SKM-1 (cell line): ENCODE measurements at regions not wholly inside any gene's neighbourhood (a gene's known extent, or its start where the extent isn't known, plus 50 kb on each side); places are given as distances from the start of the nearest gene placed in this dataset.

Source experiments
- DNase-seq: peaks from one replicate; lab custom pipeline; 2025; ENCODE audit not compliant: unreplicated experiment; lab: John Stamatoyannopoulos, UW

DNA sequence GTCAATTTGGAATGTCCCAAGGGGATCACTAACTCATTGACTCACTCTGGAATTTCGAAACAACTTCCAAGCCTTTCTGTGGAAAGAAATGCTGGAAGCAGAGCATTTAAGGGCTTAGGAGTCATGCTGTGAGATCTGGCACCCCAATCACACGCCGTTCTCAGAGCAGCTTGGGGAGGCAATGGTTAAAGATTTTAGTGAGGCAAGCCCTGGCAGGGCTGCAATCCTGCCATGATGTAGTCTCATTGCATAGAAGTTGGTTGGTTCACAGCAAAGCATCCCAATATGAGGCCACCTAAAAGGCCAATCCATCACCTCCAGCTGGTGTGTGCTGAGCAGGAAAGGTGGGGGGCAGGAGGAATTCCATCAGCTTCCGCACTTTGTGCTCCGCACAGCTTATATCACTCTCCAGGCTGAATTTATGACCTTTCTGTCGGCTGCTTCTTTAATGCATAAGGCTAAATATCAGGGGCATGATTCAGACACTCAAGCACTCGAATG, 1043.9 kb upstream of the POU3F3 start:
- DNase-seq: no peak

DNA sequence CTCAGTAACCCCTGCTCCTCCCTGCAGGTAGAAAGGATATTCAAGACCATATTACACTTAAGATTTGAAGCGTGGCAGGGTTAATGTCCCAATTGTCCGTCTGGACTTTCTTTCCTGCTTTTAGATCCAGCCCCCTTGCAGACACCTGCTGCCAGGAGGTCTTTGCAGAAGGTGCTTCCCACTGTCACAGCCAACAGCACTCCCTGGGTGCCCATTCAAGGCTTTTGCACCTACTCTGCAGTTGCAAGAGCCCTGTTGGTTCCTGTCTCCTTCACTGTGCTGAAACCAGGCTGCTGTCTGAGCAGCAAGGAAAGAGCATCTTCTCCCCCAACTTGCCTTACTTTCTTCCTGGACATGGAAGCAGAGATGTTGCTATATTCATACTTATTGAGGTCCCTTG, 1043.0 kb upstream of the POU3F3 start:
- no peak for DNase-seq

DNA sequence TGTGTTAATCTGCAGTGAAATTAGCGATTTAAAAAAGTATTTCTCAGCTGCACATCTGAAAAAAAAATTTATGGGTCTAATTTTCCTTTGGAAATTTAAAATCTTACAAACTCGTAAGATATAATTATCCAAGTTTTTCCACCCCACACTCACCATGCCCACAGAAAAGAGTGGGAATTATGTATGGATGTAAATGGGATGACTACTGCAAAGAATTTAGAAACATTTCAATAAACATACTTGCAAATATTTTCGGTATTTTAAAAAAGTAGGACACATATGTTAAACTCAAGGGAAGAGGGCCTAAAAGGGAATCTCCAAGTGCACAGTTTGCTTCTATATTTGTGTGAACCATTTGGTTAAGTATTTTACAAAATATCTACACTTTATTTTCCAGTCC, 1039.9 kb upstream of the POU3F3 start:
- DNase-seq: no peak

DNA sequence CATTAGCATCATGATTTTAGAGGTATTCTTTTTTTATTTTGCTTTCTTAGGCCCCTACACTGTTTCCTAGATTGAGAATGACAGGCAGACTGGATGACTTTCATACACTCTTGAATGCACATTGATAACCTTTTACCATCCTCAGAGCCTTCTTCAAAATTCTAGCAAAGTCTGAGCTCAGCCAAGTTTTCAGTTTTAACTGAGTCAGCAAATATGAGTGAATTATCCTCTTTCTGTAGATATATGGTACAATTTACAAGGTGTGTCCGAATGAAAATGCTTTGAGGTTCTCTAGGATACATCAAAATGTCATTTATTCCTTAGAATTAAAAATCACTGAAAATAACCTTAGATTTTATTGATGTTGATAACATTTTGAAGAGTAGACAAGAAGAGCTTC, 1038.2 kb upstream of the POU3F3 start:
- no peak for DNase-seq

DNA sequence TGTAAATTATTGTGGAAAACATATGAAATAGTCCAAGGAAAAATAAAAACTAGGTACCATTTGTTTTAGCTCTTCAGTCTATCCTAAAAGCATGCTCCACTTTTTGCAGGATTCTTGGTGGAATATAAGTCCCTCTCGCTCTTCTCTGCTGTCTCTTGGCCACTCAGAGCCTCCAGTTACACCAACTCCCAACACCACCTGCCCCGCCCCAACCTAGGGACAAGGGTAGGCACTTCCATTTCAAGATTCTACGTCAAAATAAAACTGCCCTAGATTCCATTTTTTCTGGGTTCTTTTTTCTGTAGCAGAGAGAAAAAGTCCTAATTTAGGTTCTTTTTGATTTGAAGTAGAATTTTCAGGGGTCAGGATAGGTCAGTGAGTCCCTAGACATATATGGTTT, 1036.2 kb upstream of the POU3F3 start:
- DNase-seq: no peak

- no peak for DNase-seq
These were observed 1035.7 kb upstream of the POU3F3 start for GRCh38 chr2:103818176-103818575.

DNA sequence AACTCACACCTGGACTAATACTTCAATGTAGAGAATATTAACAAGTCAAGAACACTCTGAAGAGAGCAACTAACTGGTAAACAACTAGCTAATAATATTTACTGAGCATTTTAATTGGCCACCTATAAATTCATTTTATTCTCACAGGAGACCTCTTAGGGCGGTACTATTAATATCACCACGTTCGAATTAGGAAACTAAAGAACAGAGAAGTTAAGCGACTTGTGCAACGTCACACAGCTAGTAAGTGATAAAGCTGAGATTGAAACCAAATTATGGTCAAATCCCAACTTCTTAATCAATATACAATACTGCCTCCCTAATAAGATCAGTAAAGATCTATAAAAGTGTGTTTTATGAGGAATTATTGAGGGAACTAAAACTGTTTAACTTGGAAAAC, 1034.3 kb upstream of the POU3F3 start:
- no peak for DNase-seq

DNA sequence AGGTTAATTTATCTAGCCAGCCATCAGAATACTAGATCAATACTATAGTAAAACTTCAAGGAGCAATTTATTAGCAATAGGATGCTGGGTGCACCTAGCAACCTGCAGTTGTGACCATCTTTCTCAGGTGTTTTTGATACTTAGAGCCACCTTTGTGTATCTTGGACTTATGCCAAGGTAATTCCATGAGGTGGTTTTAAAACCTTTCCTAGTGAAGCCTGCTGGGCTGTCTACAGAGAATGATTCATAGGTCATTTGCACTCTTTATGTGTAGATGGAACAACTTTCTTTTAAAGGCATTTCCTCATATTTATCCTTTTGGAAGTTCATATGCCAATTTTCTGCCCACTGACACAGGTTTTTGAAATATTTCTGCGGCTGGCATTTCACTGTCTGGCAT, 1030.1 kb upstream of the POU3F3 start:
- no peak for DNase-seq

GRCh38 chr2:103847276-103847675, 1006.6 kb upstream of the POU3F3 start:
- DNase-seq: no peak

- no peak for DNase-seq
These were observed 994.7 kb upstream of the POU3F3 start for GRCh38 chr2:103859238-103859637.

DNA sequence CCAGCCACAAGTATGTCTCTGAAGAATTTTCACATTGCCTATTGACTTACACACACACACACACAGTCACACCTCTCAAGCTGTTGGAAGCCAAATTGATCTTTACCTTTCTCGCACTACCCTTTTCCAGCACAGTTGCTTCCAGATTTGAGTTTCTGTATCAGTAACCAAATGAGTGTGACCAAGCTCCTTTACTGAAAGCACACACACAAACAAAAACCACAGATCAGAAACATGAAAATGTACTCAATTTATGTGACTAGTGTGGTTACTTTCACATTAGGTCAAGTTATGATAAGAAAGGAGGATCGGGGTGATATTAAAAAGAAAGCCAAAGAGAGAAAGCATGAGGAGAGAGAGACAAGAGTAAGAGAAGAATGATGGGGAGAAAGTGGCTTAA, 993.9 kb upstream of the POU3F3 start:
- DNase-seq: no peak

GRCh38 chr2:103868396-103868795, 985.5 kb upstream of the POU3F3 start:
- no peak for DNase-seq

GRCh38 chr2:103873716-103874351, 980.1 kb upstream of the POU3F3 start:
- DNase-seq: no peak

DNA sequence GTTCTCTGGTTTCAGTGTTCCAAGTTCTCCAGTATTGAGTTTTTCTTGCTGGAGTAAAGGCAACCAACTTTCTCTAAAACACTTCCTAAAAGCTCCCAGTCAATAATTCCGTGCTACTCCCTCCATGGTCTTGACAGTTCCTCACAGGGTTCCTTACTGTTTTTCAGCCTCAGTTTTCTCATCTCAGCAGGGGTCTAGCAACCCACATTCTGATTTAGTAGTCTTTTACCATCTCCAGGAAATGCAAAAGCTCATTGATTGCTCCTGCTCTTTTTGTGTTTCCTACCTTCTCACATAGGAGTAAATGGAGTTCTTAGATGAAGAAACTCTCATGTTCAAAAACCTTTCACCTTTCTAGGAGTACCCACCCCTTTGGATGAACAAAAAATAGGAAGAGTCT, 978.8 kb upstream of the POU3F3 start:
- DNase-seq: no peak

DNA sequence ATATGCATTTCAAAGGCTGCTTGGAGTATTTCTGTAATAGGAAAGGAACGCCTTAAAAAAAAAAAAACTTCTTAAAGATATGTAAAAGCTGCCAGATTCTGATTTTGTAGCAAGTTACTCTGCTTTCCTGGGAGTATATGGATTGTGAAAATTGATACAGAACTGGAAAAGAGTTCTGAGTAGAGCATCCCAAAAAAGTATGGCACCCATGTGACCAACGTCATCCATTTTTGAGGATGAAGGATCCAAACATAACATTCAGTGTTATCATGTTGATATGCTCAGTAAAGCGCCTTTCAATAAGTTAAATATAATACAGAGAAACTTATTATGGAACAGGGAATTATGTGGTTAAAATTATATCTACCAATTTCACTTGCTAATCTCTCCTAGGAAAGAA, 978.4 kb upstream of the POU3F3 start:
- no peak for DNase-seq

DNA sequence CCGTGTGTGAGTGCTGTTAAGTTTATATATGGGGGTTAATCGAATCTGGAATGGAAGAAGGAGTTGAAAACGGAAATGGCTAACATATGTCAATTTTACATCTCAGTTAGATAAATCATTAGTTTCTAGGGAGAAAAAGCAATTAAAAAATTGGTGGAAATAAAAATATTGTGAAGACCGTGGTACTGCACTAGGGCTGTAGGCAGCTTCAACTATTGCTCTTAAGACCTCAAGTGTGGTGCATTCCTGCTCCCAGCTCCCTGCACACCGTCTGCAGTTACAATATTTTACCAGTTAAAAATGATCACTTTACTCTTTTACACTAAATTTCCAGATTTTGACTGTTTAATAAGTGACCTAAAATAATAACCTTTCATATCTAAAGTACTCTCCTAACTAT, 977.3 kb upstream of the POU3F3 start:
- no peak for DNase-seq

DNA sequence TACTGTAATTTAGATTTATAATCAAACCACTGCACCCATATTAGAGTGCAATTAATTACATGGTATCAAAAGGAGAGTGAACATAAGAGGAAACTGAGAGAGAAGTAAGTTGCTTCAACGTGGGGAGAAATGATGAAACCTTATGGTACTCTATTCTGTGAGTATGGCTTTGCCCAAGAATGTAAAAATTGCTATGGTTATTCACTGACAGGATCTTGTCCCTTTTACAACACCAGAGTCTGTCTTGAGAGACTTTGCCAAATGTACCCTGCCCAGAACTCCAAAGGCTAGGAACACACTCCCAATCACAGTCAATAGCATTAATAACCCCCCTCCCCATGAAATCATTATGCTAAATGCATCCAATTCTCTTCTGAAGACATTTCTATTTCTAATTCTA, 974.8 kb upstream of the POU3F3 start:
- no peak for DNase-seq

- DNase-seq: no peak
These were observed 973.7 kb upstream of the POU3F3 start for GRCh38 chr2:103880081-103880834.

GRCh38 chr2:103887625-103888024, 966.3 kb upstream of the POU3F3 start:
- no peak for DNase-seq

DNA sequence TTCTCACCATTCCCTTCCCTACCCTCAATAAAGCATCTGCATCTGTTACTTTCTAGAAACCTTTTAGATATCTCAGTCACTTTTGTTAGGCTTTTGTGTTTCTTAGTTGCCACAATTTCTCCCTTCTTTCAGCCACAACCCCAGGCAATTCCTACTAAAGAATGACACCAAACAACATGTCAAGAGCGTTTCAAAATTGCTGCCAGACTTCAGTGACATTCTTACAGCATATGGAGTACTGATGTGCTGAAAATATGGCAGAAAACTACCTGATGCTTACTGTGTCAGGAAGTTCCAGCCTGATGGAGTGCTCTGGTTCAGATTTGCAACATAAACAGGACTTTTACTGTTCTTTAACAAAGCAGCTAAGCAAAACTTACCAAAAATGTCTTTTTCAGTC, 957.7 kb upstream of the POU3F3 start:
- DNase-seq: no peak

DNA sequence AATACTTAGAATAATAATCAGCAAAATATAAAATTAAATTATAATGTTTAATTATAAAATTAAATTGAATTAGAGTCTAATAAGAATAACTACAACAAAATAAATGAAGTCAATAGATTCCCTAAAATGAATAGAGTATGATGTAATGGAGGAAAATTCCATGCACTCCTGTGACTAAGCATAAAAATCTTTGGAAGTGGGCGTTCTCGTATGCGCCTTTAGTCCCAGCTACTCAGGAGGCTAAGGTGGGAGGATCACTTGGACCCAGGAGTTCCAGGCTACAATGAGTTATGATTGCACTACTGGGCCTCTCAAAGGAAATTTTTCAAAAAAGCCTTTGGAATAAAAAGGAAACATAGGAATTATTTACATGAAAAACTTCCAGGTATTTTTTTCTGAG, 955.4 kb upstream of the POU3F3 start:
- DNase-seq: no peak

GRCh38 chr2:103902347-103902746, 951.6 kb upstream of the POU3F3 start:
- DNase-seq: no peak

DNA sequence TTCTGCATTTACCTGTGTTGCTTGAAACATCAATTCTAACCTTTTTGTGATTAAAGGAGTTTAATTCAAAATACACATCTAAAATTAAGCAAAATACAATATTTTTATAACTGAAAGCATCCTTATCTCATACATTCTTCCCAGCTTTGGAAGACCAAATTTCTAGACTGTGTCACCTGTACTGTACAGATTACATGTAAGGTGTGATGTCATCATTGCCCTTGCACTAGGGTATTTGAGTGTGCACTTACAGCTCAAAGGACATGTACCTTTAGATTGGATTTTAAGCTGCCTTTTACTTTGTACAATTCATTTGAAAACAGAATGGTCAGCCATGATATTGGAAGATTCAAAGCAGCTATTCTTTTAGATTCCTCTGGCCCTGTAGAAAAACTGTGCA, 932.8 kb upstream of the POU3F3 start:
- no peak for DNase-seq
